GM21367 (cell line): ENCODE measurements at regions not wholly inside any gene's neighbourhood (a gene's known extent, or its start where the extent isn't known, plus 50 kb on each side); places are given as distances from the start of the nearest gene placed in this dataset.
"Not testable (repeated sequence)": the region's sequence is repeated elsewhere in the genome, so short reads cannot be mapped to it uniquely, and the experiment has no call there.

Experiments
- ATAC-seq: cut with Tn5 transposase; IDR thresholded peaks from one replicate; pipeline ENCODE4 v1.9.1; 2021; ENCODE audit not compliant: unreplicated experiment

DNA sequence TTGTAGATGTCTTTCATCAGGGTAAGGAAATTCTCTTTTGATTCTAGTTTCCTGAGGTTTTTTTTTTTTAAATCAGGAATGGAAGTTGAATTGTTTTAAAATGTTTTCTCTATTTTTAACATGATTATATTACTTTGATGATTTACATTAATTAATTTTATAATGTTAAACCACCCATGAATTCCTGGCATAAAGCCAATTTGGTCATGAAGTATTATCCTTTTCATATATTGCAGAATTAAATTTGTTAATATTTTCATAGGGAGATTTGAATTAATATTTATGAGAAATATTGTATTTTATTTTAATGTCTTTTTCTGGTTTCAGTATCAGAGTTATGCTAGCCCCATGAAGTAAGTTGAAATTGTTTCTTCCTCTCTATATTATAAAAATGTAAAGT is 144.6 kb downstream of the MAIP1 start:
- ATAC-seq, result no peak

GRCh38 chr2:200101922-200102321 is 146.5 kb downstream of the MAIP1 start:
- ATAC-seq, result no peak

- ATAC-seq, result no peak
Observed at GRCh38 chr2:200102971-200103370, 147.6 kb downstream of the MAIP1 start.

GRCh38 chr2:200104015-200104414 is 148.6 kb downstream of the MAIP1 start:
- no peak for ATAC-seq

GRCh38 chr2:200107514-200108217 is 152.3 kb downstream of the MAIP1 start:
- no peak for ATAC-seq

DNA sequence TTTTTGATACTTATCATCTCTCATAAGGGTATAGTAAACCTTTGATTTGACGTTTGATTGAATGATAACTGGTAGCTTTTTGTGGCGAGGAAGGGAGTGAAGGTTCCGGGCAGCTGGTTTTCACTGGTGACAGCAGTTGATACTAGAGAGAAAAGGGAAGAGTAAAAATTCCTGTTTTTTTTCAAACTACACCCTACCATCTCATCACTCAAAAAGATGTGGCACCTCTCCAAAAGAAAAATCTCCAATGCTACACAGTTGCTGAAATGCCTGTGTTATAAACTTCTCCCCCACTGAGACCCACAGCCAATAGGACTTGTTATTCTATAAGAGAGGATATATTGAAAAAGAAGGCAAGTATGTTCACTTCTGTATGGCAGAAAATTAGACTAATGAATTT is 154.0 kb downstream of the MAIP1 start:
- ATAC-seq, result no peak

GRCh38 chr2:200110381-200110780 is 155.0 kb downstream of the MAIP1 start:
- ATAC-seq, result no peak

- ATAC-seq, result not testable (repeated sequence)
Observed at GRCh38 chr2:200113016-200113799, 157.8 kb downstream of the MAIP1 start.

DNA sequence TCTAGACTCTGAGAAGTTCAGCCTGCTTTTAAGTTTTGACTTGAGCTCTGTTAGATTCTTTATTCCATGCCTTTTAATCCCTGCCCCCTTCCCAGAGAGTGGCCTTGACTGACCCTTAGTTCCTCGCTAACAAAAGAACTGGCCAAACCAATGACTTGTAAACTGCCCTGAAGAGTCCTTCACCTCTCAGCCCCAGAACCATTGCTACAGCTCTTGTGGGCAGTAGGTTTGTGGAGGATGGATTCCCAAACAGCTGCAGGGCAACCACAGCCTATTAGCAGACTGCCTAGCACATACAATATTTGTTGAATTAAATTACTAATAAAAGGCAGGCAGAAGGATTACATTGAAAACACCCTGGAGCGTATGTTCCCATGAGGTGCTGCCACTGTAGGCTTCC is 163.9 kb downstream of the MAIP1 start:
- no peak for ATAC-seq

- ATAC-seq, result no peak
Observed at GRCh38 chr2:200121931-200122330, 166.5 kb downstream of the MAIP1 start.

DNA sequence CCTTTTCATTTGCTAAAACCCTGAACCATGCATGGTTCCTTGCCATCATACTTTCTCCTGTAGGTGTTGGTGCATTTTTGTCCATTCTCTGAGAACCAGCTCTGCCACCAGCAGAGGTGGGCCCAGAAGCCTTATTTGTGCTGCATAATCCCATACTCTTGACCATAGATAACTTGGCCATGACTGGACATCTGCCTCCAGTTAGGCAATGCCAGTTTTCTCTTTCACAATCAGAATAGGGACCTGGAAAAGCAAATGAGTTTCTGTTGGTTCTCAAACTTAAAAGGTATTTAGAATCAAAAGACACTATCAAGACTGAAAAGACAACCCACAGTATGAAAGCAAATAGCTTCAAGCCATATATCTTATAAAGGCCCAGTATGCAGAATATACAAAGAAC is 167.3 kb downstream of the MAIP1 start:
- ATAC-seq, result no peak

DNA sequence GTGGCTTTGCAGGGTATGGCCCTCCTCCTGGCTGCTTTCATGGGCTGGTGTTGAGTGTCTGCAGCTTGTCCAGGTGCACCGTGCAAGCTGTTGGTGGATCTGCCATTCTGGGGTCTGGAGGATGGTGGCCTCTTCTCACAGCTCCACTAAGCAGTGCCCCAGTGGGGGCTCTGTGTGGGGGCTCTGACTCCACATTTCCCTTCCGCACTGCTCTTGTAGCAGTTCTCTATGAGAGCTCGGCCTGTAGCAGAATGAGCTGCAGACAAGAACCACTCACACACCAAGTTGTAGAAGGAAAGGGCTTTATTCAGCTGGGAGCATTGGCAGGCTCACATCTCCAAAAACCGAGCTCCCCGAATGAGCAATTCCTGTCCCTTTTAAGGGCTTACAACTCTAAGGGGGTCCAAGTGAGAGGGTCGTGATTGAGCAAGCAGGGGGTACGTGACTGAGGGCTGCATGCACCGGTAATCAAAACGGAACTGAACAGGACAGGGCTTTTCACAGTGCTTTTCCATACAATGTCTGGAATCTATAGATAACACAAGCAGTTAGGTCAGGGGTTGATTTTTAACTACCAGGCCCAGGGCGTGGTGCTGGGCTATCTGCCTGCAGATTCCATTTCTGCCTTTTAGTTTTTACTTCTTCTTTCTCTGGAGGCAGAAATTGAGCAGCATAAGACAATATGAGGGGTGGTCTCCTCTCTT is 169.4 kb downstream of the MAIP1 start:
- not testable (repeated sequence) for ATAC-seq

- ATAC-seq, result no peak
Observed at GRCh38 chr2:200125444-200126284, 170.3 kb downstream of the MAIP1 start.

DNA sequence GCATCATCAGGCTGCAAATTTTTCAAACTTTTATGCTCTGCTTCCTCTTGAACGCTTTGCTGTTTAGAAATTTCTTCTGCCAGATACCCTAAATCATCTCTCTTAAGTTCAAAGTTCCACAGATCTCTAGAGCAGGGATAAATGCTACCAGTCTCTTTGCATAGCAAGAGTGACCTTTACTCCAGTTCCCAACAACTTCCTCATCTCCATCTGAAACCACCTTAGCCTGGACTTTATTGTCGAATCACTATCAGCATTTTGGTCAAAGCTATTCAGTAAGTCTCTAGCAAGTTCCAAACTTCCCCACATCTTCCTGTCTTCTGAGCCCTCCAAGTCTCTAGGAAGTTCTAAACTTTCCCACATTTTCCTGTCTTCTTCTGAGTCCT is 170.9 kb downstream of the MAIP1 start:
- ATAC-seq, result not testable (repeated sequence)

DNA sequence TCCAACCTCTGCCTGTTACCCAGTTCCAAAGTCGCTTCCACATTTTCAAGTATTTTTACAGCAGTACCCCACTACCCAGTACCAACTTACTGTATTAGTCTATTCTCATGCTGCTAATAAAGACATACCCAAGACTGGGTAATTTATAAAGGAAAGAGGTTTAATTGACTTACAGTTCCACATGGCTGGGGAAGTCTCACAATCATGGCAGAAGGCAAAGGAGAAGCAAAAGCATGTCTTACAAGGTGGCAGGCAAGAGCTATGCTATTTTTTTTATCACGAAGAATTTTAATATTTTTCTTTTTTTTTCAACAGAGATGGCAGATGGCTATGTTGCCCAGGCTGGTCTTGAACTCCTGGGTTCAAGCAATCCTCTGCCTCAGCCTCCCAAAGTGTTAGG is 171.3 kb downstream of the MAIP1 start:
- ATAC-seq, result not testable (repeated sequence)

DNA sequence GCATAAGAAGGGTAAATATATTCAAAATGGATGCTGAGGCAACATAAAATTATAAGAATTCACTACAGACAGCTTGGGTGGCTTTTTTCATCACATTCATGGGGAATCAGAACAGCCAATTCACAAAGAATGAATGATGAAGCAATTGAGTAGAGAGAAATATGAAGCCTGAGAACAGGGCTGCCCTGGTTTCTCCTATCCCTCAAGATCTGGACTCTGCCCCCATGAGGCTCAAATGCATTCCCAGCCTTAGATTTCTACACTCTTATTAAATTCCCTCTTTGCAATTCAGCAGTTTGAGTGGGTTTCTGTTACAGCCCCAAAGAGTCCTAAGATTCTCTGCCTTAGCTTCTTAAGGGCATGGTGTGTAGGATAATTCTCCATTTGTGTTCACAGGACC is 172.5 kb downstream of the MAIP1 start:
- no peak for ATAC-seq

DNA sequence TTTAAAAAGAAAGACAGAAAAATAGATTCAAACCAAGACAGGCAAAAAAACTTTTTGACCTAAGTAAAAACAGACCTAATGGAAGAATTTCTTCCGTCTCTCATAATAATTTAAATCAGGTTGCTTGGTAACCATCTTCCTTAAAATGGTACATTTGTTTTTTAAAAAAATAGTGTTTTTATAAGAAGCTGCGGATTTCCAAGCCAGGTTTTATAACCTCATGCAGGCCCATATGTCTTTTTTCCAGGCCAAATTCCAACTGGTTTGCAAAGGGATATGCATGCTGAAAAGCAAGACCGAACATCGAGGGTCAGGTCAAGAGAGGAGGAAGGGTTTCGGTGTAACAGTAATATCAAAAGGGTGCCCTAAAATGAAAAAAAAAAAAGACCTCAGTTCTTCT is 172.9 kb downstream of the MAIP1 start:
- no peak for ATAC-seq

DNA sequence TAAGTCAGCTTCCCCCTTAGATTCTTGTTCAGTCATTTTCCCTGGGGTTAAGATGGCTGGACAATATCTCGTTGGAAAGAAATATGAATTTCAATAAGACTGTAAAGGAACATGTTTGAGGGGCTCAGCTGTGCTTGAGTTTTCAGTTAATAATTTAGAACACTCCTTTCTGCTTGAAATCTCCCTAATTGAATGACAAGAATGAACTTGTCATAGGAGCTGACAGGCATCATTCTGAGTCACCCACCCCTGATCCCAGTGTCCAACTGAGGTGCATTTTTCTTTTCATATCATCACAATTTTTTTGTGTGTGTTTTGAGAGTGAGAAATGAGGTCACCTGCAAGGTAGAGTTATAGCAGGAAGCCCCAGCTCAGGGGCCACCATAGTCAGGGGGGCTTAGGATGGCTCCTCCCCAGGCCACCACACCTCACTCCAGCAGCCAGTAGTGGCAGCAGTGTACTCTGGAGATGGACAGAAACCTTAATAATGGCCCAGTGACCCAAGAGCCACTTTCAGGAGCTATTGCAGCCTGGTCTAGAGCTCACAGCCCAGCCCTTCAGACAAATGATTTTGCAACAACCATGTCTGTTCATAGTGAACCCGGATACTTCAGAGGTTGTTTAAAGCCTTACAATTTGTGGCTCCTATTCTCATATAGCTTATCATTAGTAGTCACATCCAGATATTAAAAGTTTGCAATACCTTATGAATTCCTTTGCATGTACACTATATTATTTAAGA is 174.5 kb downstream of the MAIP1 start:
- no peak for ATAC-seq

- no peak for ATAC-seq
Observed at GRCh38 chr2:200130762-200131166, 175.4 kb downstream of the MAIP1 start.

DNA sequence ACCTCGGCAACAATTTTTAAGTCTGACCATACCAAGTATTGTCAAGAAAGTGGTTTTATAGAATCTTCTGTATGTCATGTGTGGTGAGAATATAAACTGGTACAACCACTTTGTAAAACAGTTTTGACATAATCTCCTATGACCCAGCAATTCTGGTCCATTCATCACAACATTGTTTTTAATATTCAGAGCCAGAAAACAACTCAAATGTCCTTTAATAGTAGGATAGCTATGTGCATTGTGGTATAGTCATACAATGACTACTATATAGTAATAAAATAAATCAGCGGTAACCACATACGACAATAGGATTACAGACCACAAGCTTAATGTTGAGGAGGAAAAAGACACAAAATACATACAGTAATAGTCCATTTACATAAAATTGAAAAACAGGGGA is 175.2 kb upstream of the SPATS2L start:
- ATAC-seq, result no peak
